ENCODE measurements at regions not wholly inside any gene's neighbourhood (a gene's known extent, or its start where the extent isn't known, plus 50 kb on each side); places are given as distances from the start of the nearest gene placed in this dataset.

DNA sequence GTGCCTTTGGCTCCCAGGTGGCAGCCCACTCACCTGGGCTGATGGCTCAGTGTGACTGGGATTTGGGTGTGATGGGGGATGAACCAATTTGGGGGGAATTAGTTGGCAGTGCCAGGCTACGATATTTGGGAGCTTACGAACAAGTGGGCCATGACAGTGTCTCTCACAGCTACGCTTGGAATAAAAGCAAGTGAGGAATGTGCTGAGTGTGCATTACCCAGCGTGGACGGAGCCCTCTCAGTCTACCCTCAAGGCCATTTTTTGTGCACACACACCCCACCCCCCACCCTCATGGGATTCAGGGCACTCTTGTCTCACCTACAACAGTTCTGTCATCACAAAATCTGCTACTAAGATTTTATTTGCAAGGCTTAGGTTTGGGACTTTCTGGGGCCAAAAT is 329.1 kb downstream of the NDFIP2 start (continued):
- no peak for TF ChIP-seq POU2F2 (IDR thresholded peaks at IDR 0.05; ENCODE audit: borderline replicate concordance, low read depth, low read length)

DNA sequence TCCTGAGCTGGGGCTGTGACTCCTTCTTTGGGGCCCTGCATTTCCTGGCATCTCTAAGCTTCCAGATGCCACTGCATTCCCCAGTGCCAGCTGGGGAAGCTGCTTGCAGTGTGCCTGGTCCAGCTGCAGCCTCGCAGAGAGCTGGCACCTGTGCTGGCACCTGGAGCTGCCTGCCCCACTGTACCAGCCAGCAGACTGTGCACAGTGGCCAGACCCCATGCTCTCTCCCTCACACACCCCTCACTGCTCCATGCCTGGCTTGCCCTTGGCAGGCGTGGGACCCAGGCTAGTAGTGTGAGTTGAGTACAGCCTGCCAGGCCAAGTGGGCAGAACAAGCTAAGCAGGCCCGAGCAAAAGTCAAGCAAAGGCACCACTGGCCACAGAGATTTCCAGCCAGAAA is 327.5 kb downstream of the NDFIP2 start:
- no peaks in the 10 kb centered on the region for H3K36me3 ChIP-seq (ENCODE audit: control insufficient read depth in 2 of 2, insufficient read depth in 2 of 2, low read length in 1 of 2)
- H3K27me3 ChIP-seq (replicated peaks in 1 of 2; ENCODE audit: control insufficient read depth in 2 of 2, insufficient read depth in 2 of 2, low read length in 1 of 2) = no peaks in the 10 kb centered on the region
- H3K9ac ChIP-seq (ENCODE audit: control insufficient read depth, insufficient read depth, low read length) = no peak overlapping the region
- H3K79me2 ChIP-seq (ENCODE audit: control insufficient read depth, insufficient read depth, low read length) = no peaks in the 10 kb centered on the region
- H3K4me2 ChIP-seq (ENCODE audit: control insufficient read depth, insufficient read depth) = no peak overlapping the region
- H3K27ac ChIP-seq (ENCODE audit: control insufficient read depth, insufficient read depth) = no peak overlapping the region
- FAIRE-seq (no peak), ATAC-seq (no peak), DNase-seq (ENCODE audit: low read depth, low spot score) (no peak)
- ChIA-PET CTCF (interaction anchor here (0.8 kb wide), 1 partner anchor 26 kb away, joined by 4 read pairs; no protein-coding TSS in a partner anchor), POLR2A (no interaction called here), SMC1A (ENCODE audit: uncharacterized antibody, unreplicated experiment) (interaction anchor here (1.1 to 2.8 kb wide), 4 partner anchors 10 to 241 kb away, joined by 3 to 8 read pairs (median 6); no protein-coding TSS in a partner anchor), RAD21 (ENCODE audit: unreplicated experiment) (interaction anchor here (0.9 to 1.4 kb wide), 2 partner anchors 28 to 533 kb away, joined by 3 to 4 read pairs; no protein-coding TSS in a partner anchor)
- intact Hi-C loops (cut with micrococcal nuclease; ENCODE audit: unreplicated experiment) = no loop called here
- no peaks in the 10 kb centered on the region; the same call in 2 of the 3 replicates for H3K9me3 ChIP-seq (replicated peaks; ENCODE audit: control insufficient read depth, insufficient read depth, low read length)
- BruUV-seq (replicated peaks) = no TSS peak
- no peak overlapping the region for H3K4me3 ChIP-seq
- no peak overlapping the region for H2AFZ ChIP-seq (ENCODE audit: control insufficient read depth, low read depth, low read length)
- no peaks in the 10 kb centered on the region for H4K20me1 ChIP-seq (ENCODE audit: control insufficient read depth, insufficient read depth)
- peaks cover 4% of the 10 kb centered on the region for H3K4me1 ChIP-seq (ENCODE audit: control insufficient read depth, insufficient read depth, low read length)
- WGBS (ENCODE audit: insufficient coverage, insufficient replicate concordance, low lambda C conversion rate, missing lambda C conversion rate) = 23% methylated on average over 3 of the region's 3 CpGs
- in situ Hi-C loops (cut with MboI) = no loop called here
- TF ChIP-seq, protein P1, sequence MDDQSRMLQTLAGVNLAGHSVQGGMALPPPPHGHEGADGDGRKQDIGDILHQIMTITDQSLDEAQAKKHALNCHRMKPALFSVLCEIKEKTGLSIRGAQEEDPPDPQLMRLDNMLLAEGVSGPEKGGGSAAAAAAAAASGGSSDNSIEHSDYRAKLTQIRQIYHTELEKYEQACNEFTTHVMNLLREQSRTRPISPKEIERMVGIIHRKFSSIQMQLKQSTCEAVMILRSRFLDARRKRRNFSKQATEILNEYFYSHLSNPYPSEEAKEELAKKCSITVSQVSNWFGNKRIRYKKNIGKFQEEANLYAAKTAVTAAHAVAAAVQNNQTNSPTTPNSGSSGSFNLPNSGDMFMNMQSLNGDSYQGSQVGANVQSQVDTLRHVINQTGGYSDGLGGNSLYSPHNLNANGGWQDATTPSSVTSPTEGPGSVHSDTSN (IDR thresholded peaks at IDR 0.05; ENCODE audit: insufficient replicate concordance, low read depth, low read length) = no peak
- no peak for TF ChIP-seq JUND (IDR thresholded peaks at IDR 0.05; ENCODE audit: low read depth, low read length)
- TF ChIP-seq BRCA1 (IDR thresholded peaks at IDR 0.05; ENCODE audit: low read depth, low read length) = no peak
- TF ChIP-seq, protein P2, sequence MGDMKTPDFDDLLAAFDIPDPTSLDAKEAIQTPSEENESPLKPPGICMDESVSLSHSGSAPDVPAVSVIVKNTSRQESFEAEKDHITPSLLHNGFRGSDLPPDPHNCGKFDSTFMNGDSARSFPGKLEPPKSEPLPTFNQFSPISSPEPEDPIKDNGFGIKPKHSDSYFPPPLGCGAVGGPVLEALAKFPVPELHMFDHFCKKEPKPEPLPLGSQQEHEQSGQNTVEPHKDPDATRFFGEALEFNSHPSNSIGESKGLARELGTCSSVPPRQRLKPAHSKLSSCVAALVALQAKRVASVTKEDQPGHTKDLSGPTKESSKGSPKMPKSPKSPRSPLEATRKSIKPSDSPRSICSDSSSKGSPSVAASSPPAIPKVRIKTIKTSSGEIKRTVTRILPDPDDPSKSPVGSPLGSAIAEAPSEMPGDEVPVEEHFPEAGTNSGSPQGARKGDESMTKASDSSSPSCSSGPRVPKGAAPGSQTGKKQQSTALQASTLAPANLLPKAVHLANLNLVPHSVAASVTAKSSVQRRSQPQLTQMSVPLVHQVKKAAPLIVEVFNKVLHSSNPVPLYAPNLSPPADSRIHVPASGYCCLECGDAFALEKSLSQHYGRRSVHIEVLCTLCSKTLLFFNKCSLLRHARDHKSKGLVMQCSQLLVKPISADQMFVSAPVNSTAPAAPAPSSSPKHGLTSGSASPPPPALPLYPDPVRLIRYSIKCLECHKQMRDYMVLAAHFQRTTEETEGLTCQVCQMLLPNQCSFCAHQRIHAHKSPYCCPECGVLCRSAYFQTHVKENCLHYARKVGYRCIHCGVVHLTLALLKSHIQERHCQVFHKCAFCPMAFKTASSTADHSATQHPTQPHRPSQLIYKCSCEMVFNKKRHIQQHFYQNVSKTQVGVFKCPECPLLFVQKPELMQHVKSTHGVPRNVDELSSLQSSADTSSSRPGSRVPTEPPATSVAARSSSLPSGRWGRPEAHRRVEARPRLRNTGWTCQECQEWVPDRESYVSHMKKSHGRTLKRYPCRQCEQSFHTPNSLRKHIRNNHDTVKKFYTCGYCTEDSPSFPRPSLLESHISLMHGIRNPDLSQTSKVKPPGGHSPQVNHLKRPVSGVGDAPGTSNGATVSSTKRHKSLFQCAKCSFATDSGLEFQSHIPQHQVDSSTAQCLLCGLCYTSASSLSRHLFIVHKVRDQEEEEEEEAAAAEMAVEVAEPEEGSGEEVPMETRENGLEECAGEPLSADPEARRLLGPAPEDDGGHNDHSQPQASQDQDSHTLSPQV (IDR thresholded peaks at IDR 0.05) = no peak
- no peak for TF ChIP-seq HDGF (IDR thresholded peaks at IDR 0.05)
- TF ChIP-seq, protein P3, sequence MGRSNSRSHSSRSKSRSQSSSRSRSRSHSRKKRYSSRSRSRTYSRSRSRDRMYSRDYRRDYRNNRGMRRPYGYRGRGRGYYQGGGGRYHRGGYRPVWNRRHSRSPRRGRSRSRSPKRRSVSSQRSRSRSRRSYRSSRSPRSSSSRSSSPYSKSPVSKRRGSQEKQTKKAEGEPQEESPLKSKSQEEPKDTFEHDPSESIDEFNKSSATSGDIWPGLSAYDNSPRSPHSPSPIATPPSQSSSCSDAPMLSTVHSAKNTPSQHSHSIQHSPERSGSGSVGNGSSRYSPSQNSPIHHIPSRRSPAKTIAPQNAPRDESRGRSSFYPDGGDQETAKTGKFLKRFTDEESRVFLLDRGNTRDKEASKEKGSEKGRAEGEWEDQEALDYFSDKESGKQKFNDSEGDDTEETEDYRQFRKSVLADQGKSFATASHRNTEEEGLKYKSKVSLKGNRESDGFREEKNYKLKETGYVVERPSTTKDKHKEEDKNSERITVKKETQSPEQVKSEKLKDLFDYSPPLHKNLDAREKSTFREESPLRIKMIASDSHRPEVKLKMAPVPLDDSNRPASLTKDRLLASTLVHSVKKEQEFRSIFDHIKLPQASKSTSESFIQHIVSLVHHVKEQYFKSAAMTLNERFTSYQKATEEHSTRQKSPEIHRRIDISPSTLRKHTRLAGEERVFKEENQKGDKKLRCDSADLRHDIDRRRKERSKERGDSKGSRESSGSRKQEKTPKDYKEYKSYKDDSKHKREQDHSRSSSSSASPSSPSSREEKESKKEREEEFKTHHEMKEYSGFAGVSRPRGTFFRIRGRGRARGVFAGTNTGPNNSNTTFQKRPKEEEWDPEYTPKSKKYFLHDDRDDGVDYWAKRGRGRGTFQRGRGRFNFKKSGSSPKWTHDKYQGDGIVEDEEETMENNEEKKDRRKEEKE (IDR thresholded peaks at IDR 0.05) = no peak
- TF ChIP-seq PAX8 (IDR thresholded peaks at IDR 0.05) = no peak

All from GM12878 (cell line).